ENCODE measurements at regions not wholly inside any gene's neighbourhood (a gene's known extent, or its start where the extent isn't known, plus 50 kb on each side); places are given as distances from the start of the nearest gene placed in this dataset.

- TF ChIP-seq CTCF (IDR thresholded peaks at IDR 0.05) (no peak), REST (IDR thresholded peaks at IDR 0.05; ENCODE audit: insufficient read depth in 1 of 2, low read depth in 2 of 2, low read length in 1 of 2) (no peak), POLR2AphosphoS5 (IDR thresholded peaks at IDR 0.05; ENCODE audit: low read depth, low read length) (no peak), TCF7L2 (IDR thresholded peaks at IDR 0.05; ENCODE audit: low read depth, low read length) (no peak), SIN3A (IDR thresholded peaks at IDR 0.05; ENCODE audit: borderline replicate concordance, insufficient read depth, low read depth, low read length) (no peak)
Observed at GRCh38 chr9:31188496-31188895, 1195.9 kb upstream of the ACO1 start.
